AG10803 (cell line): ENCODE measurements at regions not wholly inside any gene's neighbourhood (a gene's known extent, or its start where the extent isn't known, plus 50 kb on each side); places are given as distances from the start of the nearest gene placed in this dataset.

ENCODE experiments used
- DNase-seq: peaks from one replicate; pipeline ENCODE4 v3.0.0; 2010; ENCODE audit warnings: low read depth
- H3K4me3 ChIP-seq: 2 replicates; pipeline ENCODE4 v1.5.1; 2011; ENCODE audit warnings: mild to moderate bottlenecking, low read length, control low read depth
- TF ChIP-seq, protein P1 (sequence below): conservative IDR thresholded peaks from 2 replicates; pipeline ENCODE4 v1.5.1; 2011; ENCODE audit warnings: mild to moderate bottlenecking, low read length, control low read depth, inconsistent platforms

- no peak for DNase-seq
- TF ChIP-seq, protein P1, sequence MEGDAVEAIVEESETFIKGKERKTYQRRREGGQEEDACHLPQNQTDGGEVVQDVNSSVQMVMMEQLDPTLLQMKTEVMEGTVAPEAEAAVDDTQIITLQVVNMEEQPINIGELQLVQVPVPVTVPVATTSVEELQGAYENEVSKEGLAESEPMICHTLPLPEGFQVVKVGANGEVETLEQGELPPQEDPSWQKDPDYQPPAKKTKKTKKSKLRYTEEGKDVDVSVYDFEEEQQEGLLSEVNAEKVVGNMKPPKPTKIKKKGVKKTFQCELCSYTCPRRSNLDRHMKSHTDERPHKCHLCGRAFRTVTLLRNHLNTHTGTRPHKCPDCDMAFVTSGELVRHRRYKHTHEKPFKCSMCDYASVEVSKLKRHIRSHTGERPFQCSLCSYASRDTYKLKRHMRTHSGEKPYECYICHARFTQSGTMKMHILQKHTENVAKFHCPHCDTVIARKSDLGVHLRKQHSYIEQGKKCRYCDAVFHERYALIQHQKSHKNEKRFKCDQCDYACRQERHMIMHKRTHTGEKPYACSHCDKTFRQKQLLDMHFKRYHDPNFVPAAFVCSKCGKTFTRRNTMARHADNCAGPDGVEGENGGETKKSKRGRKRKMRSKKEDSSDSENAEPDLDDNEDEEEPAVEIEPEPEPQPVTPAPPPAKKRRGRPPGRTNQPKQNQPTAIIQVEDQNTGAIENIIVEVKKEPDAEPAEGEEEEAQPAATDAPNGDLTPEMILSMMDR: no peak
- no peak overlapping the region for H3K4me3 ChIP-seq
Observed at GRCh38 chr15:61318802-61319525, 89.9 kb upstream of the RORA start.

- H3K4me3 ChIP-seq: no peak overlapping the region
- no peak for DNase-seq
- TF ChIP-seq, protein P1: no peak
Observed at GRCh38 chr15:61318301-61318700, 89.2 kb upstream of the RORA start.

GRCh38 chr15:61315471-61315870 lies 86.4 kb upstream of the RORA start:
- no peak overlapping the region for H3K4me3 ChIP-seq
- DNase-seq: no peak
- TF ChIP-seq, protein P1: no peak

DNA sequence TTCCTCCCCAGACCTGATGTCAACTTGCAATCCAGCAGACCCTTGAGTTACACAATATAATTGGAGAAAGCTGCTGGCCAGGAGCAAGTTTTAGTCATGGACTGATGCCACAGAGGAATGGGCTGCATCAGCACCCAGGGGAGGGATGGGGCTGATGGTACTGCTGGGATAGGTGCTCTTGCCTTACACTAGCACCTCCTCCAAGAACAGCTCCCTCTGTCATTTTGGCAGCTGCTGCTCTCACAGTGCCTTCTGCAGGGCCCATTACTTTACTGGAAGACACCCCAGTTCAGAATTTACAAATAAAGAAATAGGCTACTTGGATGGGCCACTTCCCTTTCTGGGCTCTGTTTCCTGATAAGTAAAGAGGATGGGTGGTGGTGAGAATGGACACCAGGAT lies 85.3 kb upstream of the RORA start:
- H3K4me3 ChIP-seq: no peak overlapping the region
- TF ChIP-seq, protein P1: no peak
- no peak for DNase-seq

DNA sequence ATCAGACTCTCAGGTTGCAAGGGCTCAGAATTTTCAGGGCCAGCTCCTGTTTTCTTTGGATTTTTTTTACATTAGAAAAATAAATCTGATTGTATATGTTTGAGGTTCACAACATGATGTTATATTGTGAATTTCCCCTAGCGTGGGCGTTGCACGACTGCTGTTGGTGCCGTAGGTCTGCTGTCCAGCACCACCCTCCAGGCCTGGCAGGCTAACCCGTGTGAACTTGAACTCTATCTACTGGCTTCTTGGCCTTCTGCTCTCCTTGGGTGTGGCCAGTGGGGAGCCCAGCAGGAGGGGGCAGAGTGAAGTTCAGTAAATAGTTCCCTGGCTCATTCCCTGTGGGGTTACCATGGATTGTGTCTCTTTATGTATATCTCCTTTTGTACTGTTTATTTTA lies 80.5 kb upstream of the RORA start:
- no peak for DNase-seq
- H3K4me3 ChIP-seq: no peak overlapping the region
- TF ChIP-seq, protein P1: no peak

- H3K4me3 ChIP-seq: no peak overlapping the region
- no peak for DNase-seq
- TF ChIP-seq, protein P1: no peak
Observed at GRCh38 chr15:61309031-61309511, 80.0 kb upstream of the RORA start.

DNA sequence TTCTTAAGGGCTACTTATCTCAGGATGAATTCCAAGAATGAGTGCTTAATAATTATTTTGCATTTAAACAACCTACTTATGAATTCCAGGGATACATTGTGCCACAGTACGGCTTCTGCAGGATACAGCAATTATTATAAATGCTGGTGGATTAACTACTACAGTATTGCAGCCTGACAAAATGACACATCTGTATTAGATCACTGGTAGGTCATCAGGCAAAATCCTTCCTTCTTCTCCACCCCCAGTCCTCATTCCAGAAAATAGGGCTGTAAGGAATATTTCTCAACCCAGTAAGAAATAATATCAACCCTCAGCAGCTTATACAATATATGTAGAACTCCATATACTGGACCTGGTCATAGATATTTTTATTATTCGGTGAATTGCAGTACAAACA lies 79.3 kb upstream of the RORA start:
- DNase-seq: no peak
- no peak overlapping the region for H3K4me3 ChIP-seq
- TF ChIP-seq, protein P1: no peak
